ENCODE measurements at regions not wholly inside any gene's neighbourhood (a gene's known extent, or its start where the extent isn't known, plus 50 kb on each side); places are given as distances from the start of the nearest gene placed in this dataset.

GRCh38 chr2:61721382-61721781 is 132.5 kb downstream of the FAM161A start:
- DNase-seq, result no peak

DNA sequence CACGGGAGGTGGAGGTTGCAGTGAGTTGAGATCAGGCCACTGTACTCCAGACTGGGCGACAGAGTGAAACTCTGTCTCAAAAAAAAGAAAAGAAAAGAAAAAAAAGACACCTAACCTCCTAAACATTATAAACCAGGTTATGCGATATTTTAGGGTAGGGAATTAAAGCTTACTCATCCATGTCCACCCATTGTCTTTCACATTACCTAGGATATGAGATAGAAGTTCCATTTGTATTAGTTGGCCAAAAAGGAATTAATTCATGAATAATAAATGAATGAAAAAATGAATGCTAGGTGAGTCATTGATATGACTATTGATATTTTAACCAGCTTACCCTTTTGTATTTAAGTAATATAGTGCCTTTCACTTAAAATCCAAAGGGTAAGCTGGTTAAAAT is 132.9 kb downstream of the FAM161A start:
- no peak for DNase-seq

GRCh38 chr2:61718965-61719364 is 134.9 kb downstream of the FAM161A start:
- no peak for DNase-seq

DNA sequence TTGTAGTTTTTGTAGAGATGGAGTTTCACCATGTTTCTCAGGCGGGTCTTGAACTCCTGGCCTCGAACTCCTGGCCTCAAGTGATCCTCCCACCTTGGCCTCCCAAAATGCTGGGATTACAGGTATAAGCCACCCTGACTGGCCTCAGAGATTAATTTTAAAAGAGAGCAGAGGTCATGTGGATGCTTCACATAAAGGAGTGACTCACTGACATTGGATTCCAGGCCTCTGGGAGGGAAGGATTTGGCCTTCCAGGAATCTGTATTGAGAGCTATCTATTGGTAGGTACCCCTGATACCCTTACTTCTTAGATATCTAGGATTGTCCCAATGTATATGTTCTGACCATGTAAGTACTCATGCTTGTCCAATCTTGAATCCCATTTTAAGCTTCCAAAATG is 138.4 kb downstream of the FAM161A start:
- no peak for DNase-seq

DNA sequence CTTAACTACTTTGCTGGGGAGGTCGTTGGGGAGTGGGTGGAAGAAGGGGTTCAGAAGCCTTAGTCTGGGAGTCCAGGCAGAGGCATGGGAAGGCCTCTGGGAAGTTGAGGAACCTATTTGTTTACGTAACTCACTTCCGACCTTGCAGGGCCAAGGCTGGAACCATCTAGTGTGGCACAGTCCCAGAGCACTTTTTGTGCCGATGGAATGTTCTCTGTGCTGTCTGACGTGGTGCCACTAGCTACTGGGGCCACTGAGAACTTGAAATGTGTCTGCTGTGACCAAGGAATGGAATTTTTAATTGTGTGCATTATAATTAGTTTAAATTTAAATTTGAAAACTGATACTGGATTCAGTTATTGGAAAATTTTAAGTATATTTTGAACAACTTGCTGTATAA is 139.7 kb downstream of the FAM161A start:
- DNase-seq, result no peak

DNA sequence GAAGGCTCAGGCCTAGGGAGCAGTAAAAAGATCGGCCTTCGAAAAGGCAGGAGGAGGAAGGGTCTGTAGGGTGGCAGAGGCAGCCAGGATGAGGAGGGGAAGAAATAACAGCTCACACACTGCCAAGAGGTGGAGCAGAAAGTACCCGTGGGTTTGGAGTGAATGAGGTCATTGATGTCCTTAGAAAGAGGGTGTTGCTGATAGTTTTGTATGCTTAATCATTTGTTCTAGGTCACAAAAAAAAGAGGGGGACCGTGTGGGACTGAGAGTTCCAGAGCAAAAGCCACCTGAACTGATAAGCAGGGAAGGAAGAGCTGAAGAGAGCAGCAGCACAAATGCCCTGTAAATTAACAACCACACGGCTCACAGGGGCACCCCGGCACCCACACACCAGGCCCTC is 140.4 kb downstream of the FAM161A start:
- no peak for DNase-seq

DNA sequence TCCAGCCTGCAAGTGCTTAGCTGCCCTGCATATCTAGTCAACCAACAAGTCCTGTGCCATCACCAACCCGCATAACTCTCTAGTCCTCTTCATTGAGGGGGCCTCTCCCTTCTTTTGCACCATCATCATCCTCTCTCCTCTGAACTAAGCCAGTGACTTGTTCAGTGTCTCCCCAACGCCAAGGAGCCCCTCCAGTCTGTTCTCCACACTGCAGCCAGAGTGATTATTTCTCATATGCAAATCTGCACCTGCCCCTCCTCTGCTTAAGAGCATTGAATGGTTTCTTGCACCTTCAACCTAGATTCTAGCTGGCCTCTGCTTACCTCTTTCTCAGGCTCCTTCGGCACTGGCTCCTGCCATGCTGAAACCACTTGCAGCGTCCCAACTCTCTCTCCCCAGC is 141.8 kb downstream of the FAM161A start:
- DNase-seq, result no peak

GRCh38 chr2:61710711-61711110 is 143.1 kb downstream of the FAM161A start:
- DNase-seq, result no peak

DNA sequence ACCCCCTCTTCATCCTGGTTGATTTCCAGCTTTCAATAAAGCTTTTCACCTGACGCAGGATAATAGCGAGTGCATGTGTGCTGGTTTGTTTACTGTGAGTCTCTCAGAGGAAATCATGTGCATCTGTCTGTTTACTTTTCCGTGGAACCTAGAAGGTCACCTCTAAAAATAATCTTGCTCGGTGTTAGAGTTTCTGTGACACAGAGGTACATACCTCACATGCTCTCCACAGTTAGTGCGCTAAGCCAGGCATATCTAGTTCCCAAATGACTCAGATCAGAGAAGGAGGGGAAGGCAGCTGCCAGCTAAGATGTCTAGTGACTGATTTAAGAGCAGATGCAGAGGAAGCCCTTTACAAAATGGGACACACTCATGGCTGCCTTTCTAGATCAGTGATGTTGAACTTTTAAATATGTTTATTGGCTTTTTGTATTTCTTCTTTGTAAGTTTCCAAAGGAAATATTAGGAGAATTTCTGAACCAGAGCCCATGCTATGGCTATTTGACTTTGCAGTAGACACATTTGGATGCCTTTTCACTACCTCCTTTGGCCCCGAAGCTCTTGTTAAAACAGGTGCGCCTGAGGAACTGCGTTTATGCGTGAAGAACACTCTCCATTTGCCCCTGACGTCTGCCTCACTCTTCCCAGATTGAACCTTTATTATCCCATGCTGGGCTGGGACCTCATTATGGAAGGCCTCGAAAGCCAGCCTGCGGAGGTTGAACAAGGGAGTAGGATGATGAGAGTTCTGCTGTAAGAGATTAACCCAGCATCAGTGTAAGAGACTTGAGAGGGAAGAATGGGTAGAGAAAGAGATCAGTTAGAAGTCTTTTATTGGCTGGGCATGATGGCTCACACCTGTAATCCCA is 145.6 kb downstream of the FAM161A start:
- DNase-seq, result no peak

GRCh38 chr2:61705625-61706024 is 148.2 kb downstream of the FAM161A start:
- no peak for DNase-seq

GRCh38 chr2:61704364-61704763 is 149.5 kb downstream of the FAM161A start:
- DNase-seq, result no peak

DNA sequence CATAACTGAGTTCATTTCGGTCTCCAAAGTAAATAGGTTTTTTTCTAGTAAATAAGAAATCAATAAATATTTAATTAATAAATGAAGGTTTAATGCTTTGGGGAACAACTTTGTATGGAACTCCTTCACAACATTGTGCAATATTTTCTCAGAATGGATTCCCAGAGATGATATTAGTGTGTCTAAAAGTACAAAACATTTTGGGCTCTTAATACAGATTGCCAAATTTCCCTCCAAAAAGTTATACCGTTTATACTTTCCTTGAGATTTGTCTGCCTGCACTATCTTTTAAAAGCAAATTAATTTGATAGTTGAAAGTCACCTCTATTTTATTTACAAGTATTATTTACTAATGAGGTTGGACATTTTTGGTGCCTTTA is 151.8 kb downstream of the FAM161A start:
- DNase-seq, result no peak

DNA sequence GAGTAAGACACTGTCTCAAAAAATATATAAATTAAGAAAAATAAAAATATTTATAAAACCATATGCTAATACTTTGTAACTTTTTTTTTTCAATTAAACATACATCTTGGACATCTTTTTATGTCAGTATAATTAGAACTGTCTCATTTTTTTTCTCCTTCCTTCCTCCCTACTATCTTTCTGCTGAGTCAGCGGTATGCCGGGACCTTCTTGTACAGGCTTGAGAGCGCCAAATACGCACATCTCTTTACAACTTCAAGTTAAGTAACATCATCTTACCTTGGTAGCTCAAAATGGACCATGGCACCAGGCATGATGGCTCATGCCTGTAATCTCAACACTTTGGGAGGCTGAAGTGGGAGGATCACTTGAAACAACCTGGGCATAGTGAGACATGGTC is 153.4 kb downstream of the FAM161A start:
- DNase-seq, result no peak

DNA sequence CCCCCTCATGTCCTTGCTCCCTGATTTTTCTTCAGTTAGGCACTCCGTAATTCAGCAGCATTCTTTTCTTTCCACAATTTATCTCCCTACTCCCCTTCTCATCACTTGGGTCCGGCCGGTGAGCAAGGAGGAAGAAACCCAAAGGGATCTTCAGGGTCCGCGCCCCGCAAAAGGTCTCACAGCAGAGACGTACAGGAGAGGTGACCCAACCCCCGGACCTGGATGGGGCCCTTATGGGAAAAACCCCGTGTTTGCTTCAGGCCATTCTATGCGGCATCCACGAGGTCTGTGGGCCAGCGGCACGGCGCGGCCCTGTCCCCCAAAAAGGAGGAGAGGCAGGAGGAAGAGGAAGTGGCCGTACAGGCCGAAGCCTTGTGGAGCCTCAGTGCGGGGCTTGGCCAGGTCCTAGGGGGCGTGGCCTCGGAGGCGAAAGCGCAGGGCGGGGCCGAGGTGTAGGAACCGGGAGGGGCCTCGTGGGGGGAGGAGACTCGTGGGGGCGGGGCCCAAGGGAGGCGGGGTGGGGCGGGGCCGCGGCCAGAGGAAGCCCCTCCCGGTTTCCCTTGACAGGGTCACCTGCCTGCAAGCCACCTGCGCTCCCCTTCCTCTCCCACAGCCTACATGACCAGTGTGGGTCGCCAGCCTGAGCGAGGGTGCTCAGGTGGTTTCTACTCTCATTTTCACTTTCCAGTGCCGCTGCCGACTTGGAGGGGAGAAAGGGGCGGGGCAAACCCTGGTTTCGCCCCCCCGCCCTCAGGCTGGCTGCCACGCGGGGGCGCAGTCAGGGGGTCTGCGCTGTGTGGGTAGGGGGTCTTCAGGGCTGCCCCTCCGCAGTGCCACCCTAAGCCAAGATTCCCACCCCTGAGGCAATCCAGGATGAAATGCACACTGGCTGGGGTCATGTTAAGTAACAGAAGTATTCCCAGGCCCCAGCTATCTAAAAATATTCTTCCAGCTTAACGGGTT is 156.4 kb upstream of the XPO1 start:
- DNase-seq, result peak; percentile 72

- DNase-seq, result no peak
These were observed 155.6 kb upstream of the XPO1 start for GRCh38 chr2:61693744-61694143.

DNA sequence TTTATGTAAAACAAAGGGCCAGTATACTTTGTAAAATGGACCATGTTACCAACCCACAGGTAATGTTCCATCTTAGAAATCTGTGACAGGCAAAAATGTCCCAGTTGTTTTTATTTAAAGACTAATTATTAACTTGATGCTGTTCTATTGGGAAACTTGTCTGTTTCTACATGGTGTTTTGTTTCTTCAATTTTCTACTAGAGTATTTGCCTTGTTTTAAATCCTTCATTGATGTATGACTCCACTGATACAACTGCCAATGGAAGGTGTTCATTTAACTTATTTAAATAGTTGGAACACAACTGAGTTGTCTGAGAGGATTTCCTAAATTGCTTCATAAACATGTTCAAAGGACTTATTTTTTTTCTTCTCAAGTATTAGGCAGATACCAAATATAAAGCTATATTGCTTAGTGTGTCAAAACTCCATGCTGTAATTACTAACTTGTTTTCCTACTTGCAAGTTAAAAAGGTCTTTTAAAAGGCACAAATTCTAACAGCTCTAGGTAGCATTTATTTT is 152.0 kb upstream of the XPO1 start:
- no peak for DNase-seq

- no peak for DNase-seq
These were observed 151.4 kb upstream of the XPO1 start for GRCh38 chr2:61689568-61689967.

DNA sequence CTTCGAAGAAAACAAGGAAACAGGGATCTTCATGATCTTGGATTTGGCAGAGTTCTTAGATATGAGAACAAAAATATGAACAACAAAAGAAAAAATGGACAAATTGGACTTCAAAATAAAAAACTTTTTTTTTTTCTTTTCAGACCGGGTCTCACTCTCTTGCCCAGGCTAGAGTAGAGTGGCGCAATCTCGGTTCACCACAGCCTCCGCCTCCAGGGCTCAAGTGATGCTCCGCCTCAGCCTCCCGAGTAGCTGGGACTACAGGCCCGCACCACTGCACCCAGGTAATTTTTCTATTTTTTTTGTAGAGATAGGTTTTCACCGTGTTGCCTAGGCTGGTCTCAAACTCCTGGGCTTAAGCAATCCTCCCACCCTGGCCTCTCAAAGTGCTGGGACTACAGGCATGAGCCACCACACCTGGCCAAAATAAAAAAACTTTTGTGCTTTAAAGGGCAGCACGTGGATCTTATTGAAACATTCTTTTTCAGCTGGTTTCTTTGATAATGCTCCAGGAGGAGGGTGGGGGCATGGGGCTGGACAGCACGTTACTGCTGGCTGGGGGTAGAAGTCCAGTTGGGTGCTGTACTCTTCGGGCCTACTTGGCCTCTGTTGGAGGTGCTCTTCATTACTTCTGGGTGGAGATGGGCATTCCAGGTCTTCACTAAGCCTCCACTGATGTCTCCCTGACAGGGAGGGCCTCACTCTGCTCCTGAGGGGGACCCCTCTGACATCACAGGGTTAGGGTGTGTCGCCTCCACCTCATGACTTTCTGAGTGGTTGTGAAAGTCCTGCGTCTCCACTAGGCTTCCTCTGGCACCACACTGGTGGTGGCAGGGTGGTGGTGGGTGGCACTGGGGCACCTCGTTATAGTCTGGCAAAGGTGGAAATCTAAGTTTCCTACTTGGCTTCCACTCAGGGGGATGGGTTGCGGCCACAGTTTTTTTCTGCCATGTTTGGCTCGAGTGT is 150.5 kb upstream of the XPO1 start:
- no peak for DNase-seq

DNA sequence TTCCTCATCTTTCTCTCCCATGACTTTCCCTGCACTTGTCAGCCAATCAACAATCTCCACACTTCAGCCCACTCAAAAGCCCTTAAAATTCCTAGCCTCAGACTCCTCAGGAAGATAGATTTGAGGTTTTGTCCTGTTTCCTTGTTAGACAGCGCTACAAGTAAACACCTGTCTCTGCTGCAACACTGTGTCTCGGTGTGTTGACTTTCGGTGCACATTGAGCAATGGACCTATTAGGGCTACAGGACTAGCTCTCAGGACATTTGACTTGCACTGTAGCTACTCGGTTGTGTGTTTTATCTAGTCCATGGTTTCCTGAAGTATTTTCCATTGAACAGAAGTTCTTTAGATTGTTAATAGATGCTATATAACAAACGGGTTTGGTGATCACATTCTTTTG is 140.9 kb upstream of the XPO1 start:
- no peak for DNase-seq

DNA sequence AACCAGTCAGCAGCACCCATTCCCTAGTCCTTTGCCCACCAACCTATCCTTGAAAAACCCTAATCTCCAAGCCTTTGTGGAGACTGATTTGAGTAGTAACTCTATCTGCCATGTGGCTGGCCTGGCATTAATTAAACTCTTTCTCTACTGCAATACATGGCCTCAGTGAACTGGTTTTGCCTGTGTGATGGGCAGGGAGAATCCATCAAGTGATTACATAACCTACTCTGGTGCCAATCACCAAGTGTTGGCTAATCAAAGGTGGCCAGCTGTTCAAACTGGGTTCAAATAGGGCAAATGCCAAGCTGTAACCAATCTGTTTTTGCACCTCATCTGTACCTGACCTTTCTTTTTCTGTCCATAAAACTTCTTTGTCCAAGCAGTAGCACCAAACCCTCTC is 139.8 kb upstream of the XPO1 start:
- DNase-seq, result no peak

- no peak for DNase-seq
These were observed 139.2 kb upstream of the XPO1 start for GRCh38 chr2:61677306-61677705.

- DNase-seq, result no peak
These were observed 137.0 kb upstream of the XPO1 start for GRCh38 chr2:61675204-61675603.

Measured in activated effector memory CD4-positive, alpha-beta T cell treated with Interleukin-2 at 50 U/mL for 16 hours (primary cell).